Lower leg skin (tissue), 4 donors: ENCODE measurements at regions not wholly inside any gene's neighbourhood (a gene's known extent, or its start where the extent isn't known, plus 50 kb on each side); places are given as distances from the start of the nearest gene placed in this dataset.

Source experiments
- DNase-seq, 2 donors: peaks; one replicate each; pipeline ENCODE4 v3.0.0-alpha.2; 2019; ENCODE audit warnings: low spot score in 2 of 2
- H3K4me3 ChIP-seq: fragments of 200-600 bp; sonication (generic); 2 replicates; pipeline ENCODE4 v1.5.1; 2017; ENCODE audit warnings: mild to moderate bottlenecking, low read depth; ENCODE audit not compliant: poor library complexity, severe bottlenecking
- CTCF ChIP-seq, 3 donors: fragments of 450-650 bp; IDR thresholded peaks; one replicate each; pipeline ENCODE4 v1.5.1; 2016; ENCODE audit warnings: antibody characterized with exemption in 3 of 3, mild to moderate bottlenecking in 3 of 3, moderate library complexity in 2 of 3
- POLR2A ChIP-seq, 2 donors: fragments of 450-650 bp; IDR thresholded peaks; one replicate each; pipeline ENCODE4 v1.6.1; 2016 to 2017; ENCODE audit warnings: antibody characterized with exemption in 2 of 2, mild to moderate bottlenecking in 1 of 2, moderate library complexity in 1 of 2
- WGBS, 2 donors: methylation state at CpG; one replicate each; pipeline ENCODE4 v1.1.5; 2018; 5-methylcytosine and 5-hydroxymethylcytosine counted together
- intact Hi-C: fragments of 100-400 bp; cut with DNase I; formaldehyde crosslinking; loops from one replicate; pipeline ENCODE4 v1.15.0; 2023; ENCODE audit warnings: low total_unique reads

GRCh38 chr2:18790509-18791171 lies 201.3 kb upstream of the NT5C1B start:
- TF ChIP-seq POLR2A (IDR thresholded peaks at IDR 0.05) (no peak), CTCF (IDR thresholded peaks at IDR 0.05) (no peak)
- no peak for DNase-seq
- 90 to 91% methylated on average over 3 of the region's 3 CpGs for WGBS, 2 donors
- no peak overlapping the region for H3K4me3 ChIP-seq
- intact Hi-C loops, result no loop called here

GRCh38 chr2:18788592-18788991 lies 199.2 kb upstream of the NT5C1B start:
- TF ChIP-seq CTCF (IDR thresholded peaks at IDR 0.05) (no peak), POLR2A (IDR thresholded peaks at IDR 0.05) (no peak)
- no peak for DNase-seq
- intact Hi-C loops, result no loop called here
- WGBS, 2 donors, result 66 to 73% methylated on average over 5 of the region's 5 CpGs
- H3K4me3 ChIP-seq, result no peak overlapping the region

- TF ChIP-seq POLR2A (IDR thresholded peaks at IDR 0.05) (no peak), CTCF (IDR thresholded peaks at IDR 0.05) (no peak)
- 80 to 81% methylated on average over 2 of the region's 2 CpGs for WGBS, 2 donors
- DNase-seq, result no peak
- H3K4me3 ChIP-seq, result no peak overlapping the region
- intact Hi-C loops, result no loop called here
These were observed 198.4 kb upstream of the NT5C1B start for GRCh38 chr2:18787726-18788125.

GRCh38 chr2:18784245-18784644 lies 194.9 kb upstream of the NT5C1B start:
- TF ChIP-seq CTCF (IDR thresholded peaks at IDR 0.05) (no peak), POLR2A (IDR thresholded peaks at IDR 0.05) (no peak)
- intact Hi-C loops, result no loop called here
- no peak overlapping the region for H3K4me3 ChIP-seq
- 87 to 92% methylated on average over 2 of the region's 2 CpGs for WGBS, 2 donors
- DNase-seq, result no peak

GRCh38 chr2:18781541-18782280 lies 192.3 kb upstream of the NT5C1B start:
- TF ChIP-seq POLR2A (IDR thresholded peaks at IDR 0.05) (no peak), CTCF (IDR thresholded peaks at IDR 0.05) (no peak)
- 90 to 100% methylated on average over 1 of the region's 1 CpG for WGBS, 2 donors
- no peak for DNase-seq
- intact Hi-C loops, result no loop called here
- no peak overlapping the region for H3K4me3 ChIP-seq
